Coronary artery (tissue), 2 donors: ENCODE measurements at regions not wholly inside any gene's neighbourhood (a gene's known extent, or its start where the extent isn't known, plus 50 kb on each side); places are given as distances from the start of the nearest gene placed in this dataset.
A peak's percentile ranks its signal among the peaks of the same experiment; 100 is the strongest.

Experiments used
- DNase-seq: peaks from one replicate; pipeline ENCODE4 v3.0.0-alpha.2; 2017; ENCODE audit warnings: low spot score
- H3K27ac ChIP-seq, 2 donors: fragments of 200-600 bp; sonication (generic); one replicate each; pipeline ENCODE4 v1.5.1; 2016 to 2019
- H3K4me3 ChIP-seq: fragments of 200-600 bp; sonication (generic); 2 replicates; pipeline ENCODE4 v1.5.1; 2016; ENCODE audit warnings: mild to moderate bottlenecking, moderate library complexity
- CTCF ChIP-seq: fragments of 200-600 bp; sonication (generic); IDR thresholded peaks from one replicate; pipeline ENCODE4 v1.5.1; 2019; ENCODE audit warnings: antibody characterized with exemption

- Histone ChIP-seq H3K4me3 (no peak overlapping the region), H3K27ac (no peak overlapping the region)
- no peak for DNase-seq
- TF ChIP-seq CTCF: no peak
Measured at GRCh38 chr2:38165698-38166097, 89.7 kb upstream of the CYP1B1 start.

GRCh38 chr2:38164881-38165280 is 88.9 kb upstream of the CYP1B1 start:
- no peak for TF ChIP-seq CTCF
- Histone ChIP-seq H3K27ac (no peak overlapping the region), H3K4me3 (no peak overlapping the region)
- no peak for DNase-seq

GRCh38 chr2:38163579-38163978 is 87.6 kb upstream of the CYP1B1 start:
- Histone ChIP-seq H3K4me3 (no peak overlapping the region), H3K27ac (no peak overlapping the region)
- no peak for DNase-seq
- TF ChIP-seq CTCF: no peak

- TF ChIP-seq CTCF: no peak
- no peak overlapping the region for H3K4me3 ChIP-seq
- DNase-seq: no peak
- no peak overlapping the region for H3K27ac ChIP-seq
Measured at GRCh38 chr2:38163006-38163405, 87.1 kb upstream of the CYP1B1 start.

- no peak overlapping the region for H3K4me3 ChIP-seq
- no peak for DNase-seq
- TF ChIP-seq CTCF: no peak
- peak overlapping the region in 1 of 2 donors; percentile 56 for H3K27ac ChIP-seq
Measured at GRCh38 chr2:38160516-38160915, 84.6 kb upstream of the CYP1B1 start.

GRCh38 chr2:38159597-38159996 is 83.6 kb upstream of the CYP1B1 start:
- no peak overlapping the region for H3K4me3 ChIP-seq
- H3K27ac ChIP-seq: peak overlapping the region in 1 of 2 donors; percentile 56
- no peak for TF ChIP-seq CTCF
- no peak for DNase-seq

GRCh38 chr2:38159191-38159590 is 83.2 kb upstream of the CYP1B1 start:
- Histone ChIP-seq H3K27ac (peak overlapping the region in 1 of 2 donors; percentile 56), H3K4me3 (no peak overlapping the region)
- no peak for TF ChIP-seq CTCF
- DNase-seq: no peak
